Bronchial epithelial cell (primary cell): ENCODE measurements at regions not wholly inside any gene's neighbourhood (a gene's known extent, or its start where the extent isn't known, plus 50 kb on each side); places are given as distances from the start of the nearest gene placed in this dataset.
A peak's percentile ranks its signal among the peaks of the same experiment; 100 is the strongest.

Experiments
- DNase-seq: peaks from one replicate; pipeline ENCODE4 v3.0.0-alpha.2; 2010; ENCODE audit warnings: low read depth
- FAIRE-seq: peaks from 2 replicates; lab custom pipeline; 2011; peaks lifted over from hg19 to GRCh38; lab: Jason Lieb, UNC
- H3K27me3 ChIP-seq: 2 replicates; pipeline ENCODE4 v1.5.1; 2011; ENCODE audit warnings: low read length; ENCODE audit not compliant: control insufficient read depth, insufficient read depth
- H3K36me3 ChIP-seq: 2 replicates; pipeline ENCODE4 v1.5.1; 2011; ENCODE audit warnings: low read length; ENCODE audit not compliant: control insufficient read depth, insufficient read depth
- H3K4me3 ChIP-seq: 2 replicates; pipeline ENCODE4 v1.5.1; 2011; ENCODE audit warnings: mild to moderate bottlenecking, low read depth, low read length, control low read depth
- CTCF ChIP-seq: IDR thresholded peaks from 2 replicates; pipeline ENCODE4 v1.5.1; 2011; ENCODE audit warnings: mild to moderate bottlenecking, moderate library complexity, low read length, control low read depth, inconsistent platforms; ENCODE audit not compliant: insufficient read depth, severe bottlenecking

GRCh38 chr2:153074207-153074606, 355.8 kb downstream of the ARL6IP6 start:
- FAIRE-seq (no peak), DNase-seq (peak; percentile 68)
- no peak overlapping the region for H3K4me3 ChIP-seq
- H3K36me3 ChIP-seq, result no peaks in the 10 kb centered on the region
- no peak for TF ChIP-seq CTCF
- H3K27me3 ChIP-seq, result no peaks in the 10 kb centered on the region

- no peaks in the 10 kb centered on the region for H3K27me3 ChIP-seq
- TF ChIP-seq CTCF, result no peak
- FAIRE-seq, result no peak
- DNase-seq, result no peak
- H3K36me3 ChIP-seq, result no peaks in the 10 kb centered on the region
- H3K4me3 ChIP-seq, result no peak overlapping the region
Measured at GRCh38 chr2:153072813-153073212, 354.4 kb downstream of the ARL6IP6 start.

GRCh38 chr2:153072077-153072476, 353.7 kb downstream of the ARL6IP6 start:
- no peak for FAIRE-seq
- H3K36me3 ChIP-seq, result no peaks in the 10 kb centered on the region
- H3K4me3 ChIP-seq, result no peak overlapping the region
- H3K27me3 ChIP-seq, result no peaks in the 10 kb centered on the region
- no peak for DNase-seq
- TF ChIP-seq CTCF, result no peak

- Histone ChIP-seq H3K4me3 (no peak overlapping the region), H3K36me3 (no peaks in the 10 kb centered on the region), H3K27me3 (no peaks in the 10 kb centered on the region)
- FAIRE-seq (no peak), DNase-seq (no peak)
- TF ChIP-seq CTCF, result no peak
Measured at GRCh38 chr2:153071090-153071489, 352.7 kb downstream of the ARL6IP6 start.

- Histone ChIP-seq H3K27me3 (no peaks in the 10 kb centered on the region), H3K4me3 (no peak overlapping the region), H3K36me3 (no peaks in the 10 kb centered on the region)
- FAIRE-seq, result no peak
- DNase-seq, result no peak
- no peak for TF ChIP-seq CTCF
Measured at GRCh38 chr2:153068915-153069314, 350.5 kb downstream of the ARL6IP6 start.

- DNase-seq, result no peak
- no peaks in the 10 kb centered on the region for H3K27me3 ChIP-seq
- H3K4me3 ChIP-seq, result no peak overlapping the region
- no peak for TF ChIP-seq CTCF
- no peaks in the 10 kb centered on the region for H3K36me3 ChIP-seq
- FAIRE-seq, result no peak
Measured at GRCh38 chr2:153068052-153068451, 349.6 kb downstream of the ARL6IP6 start.
